Kasumi-1 (cell line): ENCODE measurements at regions not wholly inside any gene's neighbourhood (a gene's known extent, or its start where the extent isn't known, plus 50 kb on each side); places are given as distances from the start of the nearest gene placed in this dataset.
"Not testable (repeated sequence)": the region's sequence is repeated elsewhere in the genome, so short reads cannot be mapped to it uniquely, and the experiment has no call there.

ENCODE experiments used
- DNase-seq, 2 experiments: peaks; one replicate each; lab custom pipeline; 2025; lab: John Stamatoyannopoulos, UW

DNA sequence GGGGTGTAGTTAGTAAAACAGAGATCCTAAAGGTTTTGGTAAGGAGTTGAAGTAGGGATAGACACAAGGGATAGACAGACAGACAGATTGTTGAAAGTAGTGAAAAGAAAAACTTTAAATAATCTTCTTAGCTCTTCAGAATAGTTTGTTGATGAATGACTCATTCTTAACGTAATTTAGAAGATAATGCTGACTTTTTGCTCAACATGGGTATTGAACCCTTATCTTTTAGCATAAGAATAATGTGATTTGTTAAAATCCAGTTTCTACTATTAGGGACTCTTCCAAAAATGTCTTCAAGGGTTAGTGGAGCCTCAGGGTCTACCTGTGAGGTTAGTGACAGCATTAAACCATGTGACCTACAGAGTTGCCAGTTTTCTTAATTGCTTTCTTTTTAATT is 411.2 kb downstream of the ETV1 start:
- DNase-seq, result no peak

DNA sequence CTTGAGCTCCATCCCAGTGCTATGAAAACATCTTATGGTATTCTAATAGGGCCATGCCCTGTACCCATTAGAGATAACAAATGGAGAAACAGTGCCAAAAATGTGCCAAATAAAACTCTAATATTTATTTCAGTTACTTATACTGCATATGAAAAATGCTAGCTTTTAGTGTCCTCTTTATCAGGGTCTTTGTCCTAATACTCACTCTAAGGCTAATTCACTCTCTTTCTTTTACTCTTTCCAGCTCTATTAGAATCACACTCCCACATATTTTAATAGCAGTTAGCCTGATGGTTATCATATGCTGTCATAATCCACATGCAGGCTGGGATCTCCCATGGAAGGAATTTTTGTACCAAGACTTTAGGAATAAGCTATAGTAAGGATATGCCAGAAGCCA is 408.4 kb downstream of the ETV1 start:
- DNase-seq, result no peak

DNA sequence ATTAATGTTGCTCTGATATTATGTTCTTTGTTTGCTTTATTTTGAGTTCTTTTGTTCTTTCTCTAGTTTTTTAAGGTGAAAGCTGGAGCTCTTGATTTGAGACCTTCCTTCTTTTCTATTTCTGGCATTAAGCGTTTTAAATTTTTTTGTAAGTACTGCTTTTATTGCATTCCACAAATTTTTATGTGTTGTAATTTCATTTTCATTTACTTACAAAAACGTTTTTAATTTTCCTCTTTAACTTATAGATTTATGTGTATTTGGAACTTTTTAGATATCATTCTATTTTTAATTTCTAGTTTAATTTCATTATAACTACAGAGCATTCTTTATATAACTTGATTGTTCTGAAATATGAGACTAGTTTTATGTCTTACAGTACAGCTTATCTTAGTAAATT is 395.6 kb downstream of the ETV1 start:
- DNase-seq, result no peak

DNA sequence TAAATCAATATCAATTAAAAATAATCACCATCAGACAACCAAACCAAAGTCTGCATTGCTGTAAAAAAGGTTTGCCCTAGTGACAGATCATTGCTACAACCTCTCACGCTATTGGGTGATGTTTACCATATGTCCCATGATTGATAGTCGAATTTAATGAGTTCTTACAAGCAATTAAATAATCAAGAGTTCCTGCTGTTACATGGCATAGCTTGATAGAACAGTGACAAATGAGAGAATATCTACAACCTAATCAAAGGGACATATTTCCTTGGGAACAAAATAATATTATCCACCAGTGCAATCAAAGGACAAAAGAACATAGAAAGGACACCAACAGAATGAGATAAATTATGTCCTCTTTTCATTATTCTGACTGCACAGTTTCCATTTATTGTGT is 387.4 kb downstream of the ETV1 start:
- DNase-seq, result no peak

DNA sequence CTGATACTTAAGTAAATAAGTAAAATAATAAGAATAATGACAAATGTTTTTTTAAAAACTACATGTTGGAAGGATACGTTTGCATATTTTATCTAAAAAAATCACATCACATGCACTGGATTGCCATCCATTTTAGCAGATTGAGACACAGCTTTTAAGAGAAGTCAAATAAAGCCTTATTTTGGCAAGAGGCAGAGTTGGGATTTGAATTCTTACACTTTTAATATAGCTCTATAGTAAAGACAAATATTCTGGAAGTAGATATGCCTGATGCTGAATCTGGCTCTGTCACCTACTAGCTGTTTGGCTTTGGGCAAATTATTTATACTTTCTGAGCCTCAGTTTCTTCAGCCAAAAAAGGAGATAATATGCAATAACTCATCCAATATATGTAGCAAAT is 386.4 kb downstream of the ETV1 start:
- DNase-seq, result no peak

DNA sequence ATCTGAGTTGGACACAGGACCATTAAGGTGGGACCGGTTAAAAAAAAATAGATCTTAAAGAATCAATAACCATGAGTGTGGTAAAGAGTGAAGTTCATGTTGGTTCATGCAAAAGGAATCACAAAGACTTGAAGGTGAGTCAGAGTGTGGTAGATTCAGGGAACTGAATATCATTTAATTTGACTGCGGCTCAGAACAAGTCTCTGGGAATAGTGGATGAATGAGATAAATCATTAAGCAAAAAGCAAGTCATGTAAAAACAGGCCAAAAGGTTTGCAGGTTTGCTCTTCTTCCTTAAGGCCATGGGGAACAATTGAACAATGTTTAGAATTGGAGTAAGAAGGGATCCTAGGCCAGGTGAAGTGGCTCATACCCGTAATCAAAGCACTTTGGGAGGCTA is 385.8 kb downstream of the ETV1 start:
- DNase-seq, result no peak

DNA sequence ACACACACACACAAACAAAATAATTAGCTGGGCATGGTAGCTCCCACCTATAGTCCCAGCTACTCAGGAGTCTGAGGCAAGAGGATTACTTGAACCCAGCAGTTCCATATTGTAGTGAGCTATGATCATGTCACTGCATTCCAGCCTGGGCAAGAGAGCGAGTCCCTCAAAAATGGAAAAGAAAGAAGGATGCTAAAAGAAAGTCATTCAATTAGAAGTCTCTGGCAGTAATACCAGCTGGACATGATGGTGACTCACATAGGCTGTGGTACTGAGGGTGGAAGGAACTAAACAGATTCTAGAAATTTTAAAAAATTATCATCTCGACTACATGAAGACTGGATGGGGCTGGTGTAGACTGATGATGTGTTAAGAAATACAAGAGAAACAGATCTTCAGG is 385.3 kb downstream of the ETV1 start:
- DNase-seq, result no peak

DNA sequence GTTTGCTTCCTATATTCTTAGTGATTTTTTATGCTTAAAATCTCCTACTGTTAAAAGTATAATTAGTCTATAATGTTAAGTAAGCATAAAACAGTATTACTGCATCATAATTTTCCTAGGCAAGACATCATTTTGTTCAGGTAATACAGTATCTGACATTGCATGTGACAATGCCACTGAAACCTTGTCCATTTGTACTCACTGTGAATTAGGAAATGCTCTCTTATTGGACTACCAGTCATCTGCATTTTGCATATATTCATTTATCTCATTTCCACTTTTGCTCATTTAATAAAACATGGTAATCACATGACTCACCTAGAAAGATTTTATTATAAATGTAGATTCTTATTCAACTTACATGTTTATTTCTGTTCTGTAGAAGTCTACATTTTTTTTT is 379.1 kb downstream of the ETV1 start:
- DNase-seq, result no peak

DNA sequence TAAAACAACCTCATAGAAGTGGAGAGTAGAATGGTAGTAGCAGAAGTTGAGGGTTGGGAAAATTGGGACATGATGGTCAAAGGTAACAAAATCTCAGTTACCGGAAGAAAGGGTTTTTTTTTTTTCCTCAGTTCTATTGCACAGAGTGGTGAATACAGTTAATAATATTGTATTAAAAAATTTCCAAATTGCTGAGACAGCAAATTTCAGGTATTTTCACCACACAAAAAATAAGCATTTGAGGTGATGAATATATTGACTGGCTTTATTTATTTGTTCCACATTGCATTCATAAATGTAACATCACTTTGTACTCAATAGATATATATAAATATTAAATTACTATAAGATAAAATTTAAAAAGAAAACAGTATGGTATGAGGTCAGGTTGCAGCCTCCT is 373.8 kb downstream of the ETV1 start:
- no peak for DNase-seq

DNA sequence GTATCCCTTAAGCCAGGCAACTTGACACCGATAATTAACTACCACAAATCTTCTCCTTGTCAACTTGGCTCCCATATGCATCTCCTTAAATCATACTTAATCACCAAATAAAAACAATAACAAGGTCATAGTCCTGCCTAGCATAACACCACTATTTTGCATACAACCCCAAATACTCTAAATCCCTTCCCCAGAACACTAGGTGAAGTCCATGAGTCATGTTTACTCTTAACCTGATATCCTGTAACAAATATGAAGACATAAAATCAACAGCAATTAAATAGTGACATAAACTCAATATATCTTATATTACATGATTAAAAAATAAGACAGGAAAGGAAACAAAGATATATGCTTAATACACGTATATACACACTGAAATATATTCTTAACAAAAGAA is 362.0 kb downstream of the ETV1 start:
- no peak for DNase-seq

DNA sequence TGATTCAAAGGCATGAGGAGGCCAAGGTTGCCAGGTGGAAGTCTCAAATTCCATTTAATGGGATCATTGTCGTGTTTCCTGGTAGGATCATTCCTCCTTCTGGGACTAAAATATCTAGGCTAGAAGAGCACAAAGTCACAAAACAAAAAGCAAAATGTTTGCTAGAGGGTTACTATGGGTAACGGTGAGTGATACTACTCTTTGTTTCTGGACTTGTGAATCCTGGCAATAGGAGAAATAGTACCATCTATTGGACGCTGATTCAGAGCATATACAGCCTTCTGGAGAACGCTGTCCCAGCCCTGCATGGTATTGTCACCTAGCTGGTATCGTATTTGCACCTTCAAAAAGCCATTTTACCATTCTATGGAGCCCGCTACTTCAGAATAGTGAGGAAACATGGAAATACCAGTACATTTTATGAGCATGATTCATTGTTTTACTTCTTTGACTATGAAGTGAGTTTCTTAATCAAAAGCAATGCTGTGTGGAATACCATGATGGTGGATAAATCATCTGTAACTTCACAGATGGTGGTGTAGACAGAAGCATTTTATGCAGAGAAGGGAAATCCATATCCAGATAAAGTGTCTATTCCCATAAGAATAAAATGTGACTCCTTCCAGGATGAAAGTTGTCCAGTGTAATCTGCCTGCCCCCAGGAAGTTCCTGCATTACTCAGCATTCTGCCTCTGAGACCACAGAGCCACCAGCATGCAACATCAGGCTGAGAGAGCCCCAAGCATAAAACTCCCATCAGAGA is 361.0 kb downstream of the ETV1 start:
- no peak for DNase-seq

DNA sequence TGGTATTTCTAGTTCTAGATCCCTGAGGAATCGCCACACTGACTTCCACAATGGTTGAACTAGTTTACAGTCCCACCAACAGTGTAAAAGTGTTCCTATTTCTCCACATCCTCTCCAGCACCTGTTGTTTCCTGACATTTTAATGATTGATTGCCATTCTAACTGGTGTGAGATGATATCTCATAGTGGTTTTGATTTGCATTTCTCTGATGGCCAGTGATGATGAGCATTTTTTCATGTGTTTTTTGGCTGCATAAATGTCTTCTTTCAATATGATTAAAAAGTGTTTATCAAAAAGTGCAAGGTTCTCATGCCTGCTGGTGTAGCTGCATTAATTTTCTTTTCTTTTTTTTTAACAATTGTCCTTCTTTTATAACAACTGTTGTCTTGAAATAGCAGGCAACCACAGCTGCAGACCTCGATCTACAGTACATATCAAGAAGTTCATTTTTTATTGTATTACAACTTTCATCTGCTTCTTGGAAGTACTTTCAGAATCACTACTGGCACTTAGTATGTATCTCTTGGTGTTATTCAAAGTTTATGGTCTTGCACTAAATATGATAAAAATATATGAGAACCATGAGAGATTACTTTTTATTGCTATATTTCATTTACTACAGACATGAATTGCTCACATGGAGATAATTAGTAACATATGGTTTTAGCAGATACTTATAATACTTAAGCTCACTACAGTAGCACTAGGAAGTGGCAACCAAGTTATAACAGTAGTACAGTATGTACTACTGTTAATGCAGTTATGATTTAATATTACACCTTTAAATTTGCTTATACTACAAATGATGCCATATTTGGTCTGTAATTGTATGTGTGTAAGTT is 358.0 kb downstream of the ETV1 start:
- not testable (repeated sequence) for DNase-seq

DNA sequence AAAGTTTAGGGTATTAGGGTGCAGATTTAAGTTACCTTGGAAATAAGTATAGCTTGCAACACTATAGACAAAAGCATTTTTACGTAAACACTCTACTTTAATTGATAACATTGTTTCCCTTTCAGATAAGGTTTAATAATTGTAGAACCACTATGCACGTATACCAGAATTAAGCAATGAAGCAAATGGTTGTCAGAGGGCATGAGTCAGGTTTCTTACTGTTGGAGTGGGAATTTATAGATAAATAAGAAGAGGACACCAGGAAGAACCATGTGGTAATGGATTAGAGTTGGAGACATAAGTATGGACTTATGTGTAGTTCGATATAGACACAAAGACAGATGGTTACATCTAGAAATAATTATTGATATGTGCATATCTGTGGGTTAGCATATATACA is 355.6 kb downstream of the ETV1 start:
- no peak for DNase-seq

DNA sequence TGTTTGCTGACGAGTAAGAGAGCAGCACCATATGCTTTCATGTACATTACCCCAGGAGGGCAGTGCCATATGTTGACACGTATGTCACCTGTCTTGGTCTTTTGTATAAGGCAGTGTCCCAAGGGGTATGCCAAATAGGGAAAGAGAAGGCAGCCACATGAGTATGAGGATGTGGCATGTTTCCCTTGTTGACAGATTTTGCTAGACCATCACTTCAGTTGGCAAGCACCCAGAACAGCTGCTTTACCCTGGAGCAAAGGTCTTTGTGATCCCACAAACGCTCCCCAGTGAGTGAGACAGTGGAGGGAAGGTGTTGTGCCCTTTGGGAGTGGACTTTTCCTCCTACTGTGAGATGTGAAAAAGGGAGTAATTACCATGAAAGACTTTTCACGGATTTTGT is 350.1 kb downstream of the ETV1 start:
- DNase-seq, result no peak

DNA sequence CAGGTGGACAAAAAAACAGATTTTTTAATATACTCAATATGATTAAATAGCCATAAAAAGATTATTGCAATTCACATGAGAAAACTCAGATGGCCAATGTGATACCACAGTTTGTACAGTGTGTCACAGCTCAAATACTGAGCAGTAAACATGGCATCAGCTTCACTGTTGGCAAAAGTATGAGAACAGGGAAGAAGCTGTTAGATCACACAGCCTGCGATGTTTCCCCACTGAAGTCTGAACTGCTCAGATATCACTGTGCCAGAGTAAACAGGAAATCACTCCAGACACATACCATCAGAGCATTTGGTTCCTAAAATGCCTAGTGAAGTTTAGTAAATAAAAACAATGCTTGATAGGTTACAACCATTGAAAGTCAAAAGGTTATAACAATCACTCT is 347.8 kb downstream of the ETV1 start:
- DNase-seq, result no peak

DNA sequence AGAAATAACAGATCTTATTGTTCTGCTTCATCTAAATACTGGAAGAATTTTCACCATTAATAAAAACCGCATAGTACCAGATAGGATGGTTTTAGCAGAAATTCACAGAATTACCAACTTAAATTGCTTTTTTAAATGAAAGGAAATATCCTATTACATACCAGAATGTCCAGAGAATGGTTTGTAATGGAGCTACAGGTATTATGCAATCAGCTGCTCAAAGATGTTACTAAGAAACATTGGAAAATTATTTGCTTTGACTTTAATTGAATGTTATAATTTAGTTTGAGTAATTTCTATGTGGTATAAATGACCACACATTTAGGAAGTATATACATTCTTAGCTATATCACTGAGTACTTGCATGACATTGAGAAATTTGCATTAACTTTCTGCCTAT is 338.3 kb downstream of the ETV1 start:
- no peak for DNase-seq

DNA sequence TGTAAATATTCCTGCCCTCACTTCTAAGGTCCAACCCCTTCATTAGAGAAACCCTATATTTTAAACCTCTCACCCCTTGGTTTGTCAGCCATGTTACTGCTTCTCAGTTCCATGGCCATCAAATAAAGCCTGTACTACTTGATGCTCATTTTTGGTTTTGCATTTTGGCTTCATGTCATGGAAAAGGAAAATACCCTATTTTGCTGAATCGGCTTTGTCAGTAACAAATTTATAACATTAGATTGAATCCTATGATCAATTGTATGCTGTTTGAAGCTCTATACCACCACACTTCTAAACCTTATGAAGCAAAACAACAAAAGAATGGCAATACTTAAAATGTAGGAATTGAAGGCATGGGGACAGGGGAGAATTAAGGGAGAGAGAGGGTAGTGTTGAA is 333.1 kb downstream of the ETV1 start:
- no peak for DNase-seq

DNA sequence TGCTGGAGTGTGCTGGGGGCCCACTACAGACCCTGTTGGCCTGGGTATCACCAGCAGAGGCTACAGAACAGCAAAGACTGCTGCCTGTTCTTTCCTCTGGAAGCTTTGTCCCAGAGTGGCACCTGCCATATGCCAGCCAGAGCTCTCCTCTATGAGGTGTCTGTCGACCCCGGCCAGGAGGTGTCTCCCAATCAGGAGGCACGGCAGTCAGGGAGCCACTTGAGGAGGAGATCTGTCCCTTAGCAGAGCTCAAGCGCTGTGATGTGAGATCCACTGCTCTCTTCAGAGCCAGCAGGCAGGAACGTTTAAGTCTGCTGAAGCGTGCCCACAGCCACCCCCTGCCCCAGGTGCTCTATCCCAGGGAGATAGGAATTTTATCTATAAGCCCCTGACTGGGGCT is 316.2 kb downstream of the ETV1 start:
- DNase-seq, result no peak

DNA sequence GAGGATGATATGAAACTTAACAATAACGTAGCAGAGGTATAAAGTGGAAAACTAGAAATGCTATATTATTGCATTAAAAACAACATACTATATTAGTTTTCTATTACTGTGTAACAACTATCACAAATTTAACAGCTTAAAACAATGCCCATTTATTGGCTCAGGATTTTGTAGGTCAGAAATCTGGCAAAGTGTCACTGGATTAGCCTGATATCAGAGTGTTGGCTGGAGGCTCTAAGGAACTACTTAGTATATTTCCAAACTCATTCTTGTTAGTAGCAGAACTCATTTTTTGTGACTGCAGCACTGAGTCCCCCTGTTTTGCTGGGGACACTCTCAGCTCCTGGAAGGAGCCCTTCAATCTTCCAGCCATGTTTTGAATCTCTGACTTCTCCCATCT is 306.8 kb downstream of the ETV1 start:
- DNase-seq, result no peak

DNA sequence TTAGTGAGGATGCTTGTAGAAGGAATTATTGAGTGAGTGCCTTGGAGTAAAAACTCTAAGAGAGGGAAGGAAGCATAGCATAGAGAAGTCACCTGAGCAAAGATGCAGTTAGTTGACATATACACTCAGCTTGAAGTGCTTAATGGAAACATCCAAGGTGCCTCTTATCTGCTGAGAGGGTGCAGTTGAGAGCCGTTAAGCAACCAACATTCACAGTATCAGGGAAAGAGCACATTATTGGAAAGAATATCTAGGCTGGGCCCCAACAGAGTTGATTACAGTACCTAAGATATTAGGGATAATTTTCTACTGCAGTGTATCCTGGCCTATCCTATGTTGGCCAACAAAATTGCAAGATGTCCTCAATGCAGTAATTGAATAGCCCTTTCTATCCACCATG is 302.0 kb downstream of the ETV1 start:
- no peak for DNase-seq

DNA sequence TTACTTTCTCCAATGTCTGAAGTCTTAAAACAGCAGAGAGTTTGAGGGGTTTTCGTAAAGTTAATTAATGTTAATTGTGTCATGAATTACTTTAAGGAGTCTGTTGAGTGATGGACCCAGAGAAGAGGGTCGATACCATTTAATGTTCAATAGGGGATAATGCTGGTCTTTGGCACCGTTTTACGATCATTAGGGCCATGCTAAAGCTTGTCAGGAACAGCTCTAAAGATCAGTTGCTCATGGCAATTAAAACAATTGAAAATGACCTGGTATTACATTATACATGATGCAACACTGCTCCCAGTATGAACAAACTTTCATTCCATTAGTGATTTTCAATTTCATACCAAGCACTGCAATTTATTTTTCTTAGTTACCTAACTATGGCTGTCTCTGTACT is 296.9 kb downstream of the ETV1 start:
- DNase-seq, result no peak

DNA sequence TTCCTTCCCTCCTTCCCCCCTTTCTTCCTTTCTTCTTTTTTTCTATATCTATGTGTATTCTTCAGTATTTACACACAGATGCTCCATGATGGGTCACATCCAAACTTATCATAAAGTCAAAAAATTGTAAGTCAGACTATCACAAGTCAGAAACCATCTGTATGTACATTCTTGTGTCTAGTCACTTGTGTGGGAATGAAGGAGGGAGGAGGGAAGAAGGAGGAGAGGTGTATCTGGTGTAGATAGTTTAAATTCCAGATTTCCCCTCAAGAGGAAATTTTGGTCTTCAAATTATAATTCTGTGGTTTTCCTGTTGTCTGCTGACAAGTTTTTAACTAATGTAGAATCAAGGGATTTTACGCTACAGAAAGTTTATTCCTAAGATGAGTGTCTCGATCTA is 287.2 kb downstream of the ETV1 start:
- DNase-seq, result no peak

DNA sequence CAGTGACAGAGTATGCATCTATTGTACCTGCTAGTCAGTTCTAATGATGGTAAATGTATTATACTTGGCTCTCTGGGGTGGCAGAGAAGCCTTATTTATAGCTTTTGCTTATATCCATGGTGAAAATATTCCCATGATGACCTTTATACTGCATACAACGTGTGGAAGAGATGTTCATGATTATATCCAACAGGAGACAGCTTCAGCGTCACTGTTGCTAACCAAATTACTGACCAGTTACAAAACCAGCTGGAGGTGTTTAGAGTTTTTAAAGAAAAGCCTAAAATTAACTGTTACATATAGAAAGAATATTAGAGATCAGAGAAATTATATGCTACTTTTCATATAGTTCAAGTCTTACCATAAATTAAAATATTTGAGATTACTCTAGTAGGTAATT is 280.8 kb downstream of the ETV1 start:
- no peak for DNase-seq

DNA sequence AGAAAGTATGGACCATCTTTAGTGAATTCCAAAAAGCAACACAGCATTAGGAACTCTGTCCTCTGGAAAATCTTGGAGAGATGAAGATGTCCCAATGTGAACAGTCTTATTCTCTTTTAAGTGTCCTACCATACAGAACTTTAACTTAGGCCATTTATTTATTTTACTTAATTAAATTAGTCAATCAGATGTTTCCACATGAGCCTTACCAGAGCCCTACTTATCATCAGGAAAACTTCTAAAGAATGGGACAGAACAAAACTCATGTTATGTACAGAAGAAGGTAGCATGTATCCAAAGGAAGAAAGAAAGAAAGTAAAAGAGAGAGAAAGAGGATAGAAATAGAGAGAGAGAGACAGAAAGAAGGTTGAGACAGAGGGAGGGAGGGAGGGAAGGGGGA is 276.4 kb downstream of the ETV1 start:
- no peak for DNase-seq
